Skeletal muscle satellite cell (primary cell): ENCODE measurements at regions not wholly inside any gene's neighbourhood (a gene's known extent, or its start where the extent isn't known, plus 50 kb on each side); places are given as distances from the start of the nearest gene placed in this dataset.

ENCODE experiments used
- H3K27me3 ChIP-seq: 2 replicates; pipeline ENCODE4 v1.7.0; 2013; ENCODE audit warnings: low read length; ENCODE audit not compliant: control insufficient read depth, insufficient read depth
- H3K36me3 ChIP-seq: 2 replicates; pipeline ENCODE4 v1.7.0; 2013; ENCODE audit warnings: mild to moderate bottlenecking, control low read depth, low read length; ENCODE audit not compliant: insufficient read depth
- H3K4me1 ChIP-seq: 2 replicates; pipeline ENCODE4 v1.7.0; 2013; ENCODE audit warnings: low read length; ENCODE audit not compliant: control insufficient read depth, insufficient read depth
- H3K4me2 ChIP-seq: 2 replicates; pipeline ENCODE4 v1.7.0; 2013; ENCODE audit warnings: mild to moderate bottlenecking, low read length
- H3K4me3 ChIP-seq: 2 replicates; pipeline ENCODE4 v1.7.0; 2013; ENCODE audit warnings: low read length
- H3K9ac ChIP-seq: 2 replicates; pipeline ENCODE4 v1.7.0; 2013; ENCODE audit warnings: mild to moderate bottlenecking, low read depth, low read length, moderate library complexity
- H3K9me3 ChIP-seq: replicated peaks from 2 replicates; pipeline ENCODE4 v1.7.0; 2013; ENCODE audit warnings: mild to moderate bottlenecking, control low read depth, low read length

GRCh38 chr13:78215458-78216108, 297.0 kb upstream of the EDNRB start:
- Histone ChIP-seq H3K27me3 (no peaks in the 10 kb centered on the region), H3K9me3 (no peaks in the 10 kb centered on the region), H3K4me2 (no peak overlapping the region), H3K4me1 (no peaks in the 10 kb centered on the region), H3K4me3 (no peak overlapping the region), H3K9ac (no peak overlapping the region), H3K36me3 (no peaks in the 10 kb centered on the region)

GRCh38 chr13:78201411-78201810, 282.8 kb upstream of the EDNRB start:
- no peaks in the 10 kb centered on the region for H3K9me3 ChIP-seq

GRCh38 chr13:78198821-78199220, 280.2 kb upstream of the EDNRB start:
- Histone ChIP-seq H3K9ac (no peak overlapping the region), H3K4me2 (no peak overlapping the region), H3K9me3 (no peaks in the 10 kb centered on the region)

More at GRCh38 chr13:78201411-78201810, 282.8 kb upstream of the EDNRB start:
- H3K4me2 ChIP-seq = no peak overlapping the region
- no peak overlapping the region for H3K4me3 ChIP-seq
- no peaks in the 10 kb centered on the region for H3K36me3 ChIP-seq
- H3K9ac ChIP-seq = no peak overlapping the region
- peaks cover 7% of the 10 kb centered on the region for H3K4me1 ChIP-seq
- no peaks in the 10 kb centered on the region for H3K27me3 ChIP-seq

GRCh38 chr13:78198419-78198818, 279.8 kb upstream of the EDNRB start:
- Histone ChIP-seq H3K4me1 (peaks cover 34% of the 10 kb centered on the region), H3K4me2 (no peak overlapping the region), H3K36me3 (no peaks in the 10 kb centered on the region)

More at GRCh38 chr13:78198821-78199220, 280.2 kb upstream of the EDNRB start:
- Histone ChIP-seq H3K4me1 (peaks cover 30% of the 10 kb centered on the region), H3K4me3 (no peak overlapping the region), H3K27me3 (no peaks in the 10 kb centered on the region), H3K36me3 (no peaks in the 10 kb centered on the region)

GRCh38 chr13:78197231-78197630, 278.6 kb upstream of the EDNRB start:
- Histone ChIP-seq H3K9ac (no peak overlapping the region), H3K9me3 (no peaks in the 10 kb centered on the region), H3K4me3 (no peak overlapping the region), H3K4me1 (peaks cover 46% of the 10 kb centered on the region), H3K4me2 (no peak overlapping the region), H3K27me3 (no peaks in the 10 kb centered on the region), H3K36me3 (no peaks in the 10 kb centered on the region)

More at GRCh38 chr13:78198419-78198818, 279.8 kb upstream of the EDNRB start:
- Histone ChIP-seq H3K27me3 (no peaks in the 10 kb centered on the region), H3K9ac (no peak overlapping the region), H3K4me3 (no peak overlapping the region), H3K9me3 (no peaks in the 10 kb centered on the region)

GRCh38 chr13:78194904-78195639, 276.4 kb upstream of the EDNRB start:
- Histone ChIP-seq H3K4me1 (peaks cover 47% of the 10 kb centered on the region), H3K4me2 (peak overlapping the region; percentile 11), H3K9me3 (no peaks in the 10 kb centered on the region), H3K36me3 (no peaks in the 10 kb centered on the region), H3K4me3 (no peak overlapping the region), H3K9ac (no peak overlapping the region), H3K27me3 (no peaks in the 10 kb centered on the region)

- Histone ChIP-seq H3K4me1 (peaks cover 44% of the 10 kb centered on the region), H3K4me3 (no peak overlapping the region), H3K4me2 (no peak overlapping the region), H3K36me3 (no peaks in the 10 kb centered on the region), H3K27me3 (no peaks in the 10 kb centered on the region), H3K9ac (no peak overlapping the region), H3K9me3 (no peaks in the 10 kb centered on the region)
Observed at GRCh38 chr13:78193846-78194245, 275.2 kb upstream of the EDNRB start.

GRCh38 chr13:78192716-78193115, 274.1 kb upstream of the EDNRB start:
- Histone ChIP-seq H3K4me3 (no peak overlapping the region), H3K27me3 (no peaks in the 10 kb centered on the region), H3K9me3 (no peaks in the 10 kb centered on the region), H3K4me2 (no peak overlapping the region), H3K36me3 (no peaks in the 10 kb centered on the region), H3K9ac (no peak overlapping the region), H3K4me1 (peaks cover 43% of the 10 kb centered on the region)

GRCh38 chr13:78190296-78190695, 271.7 kb upstream of the EDNRB start:
- H3K9me3 ChIP-seq = no peaks in the 10 kb centered on the region
- H3K9ac ChIP-seq = no peak overlapping the region
- H3K4me2 ChIP-seq = no peak overlapping the region
- H3K36me3 ChIP-seq = no peaks in the 10 kb centered on the region
- H3K27me3 ChIP-seq = no peaks in the 10 kb centered on the region
- no peak overlapping the region for H3K4me3 ChIP-seq
- H3K4me1 ChIP-seq = peaks cover 32% of the 10 kb centered on the region

GRCh38 chr13:78187781-78188180, 269.1 kb upstream of the EDNRB start:
- no peaks in the 10 kb centered on the region for H3K27me3 ChIP-seq
- H3K9ac ChIP-seq = no peak overlapping the region
- H3K4me1 ChIP-seq = peaks cover 22% of the 10 kb centered on the region
- no peak overlapping the region for H3K4me2 ChIP-seq
- H3K9me3 ChIP-seq = no peaks in the 10 kb centered on the region
- H3K36me3 ChIP-seq = no peaks in the 10 kb centered on the region
- no peak overlapping the region for H3K4me3 ChIP-seq

GRCh38 chr13:78185700-78186099, 267.1 kb upstream of the EDNRB start:
- Histone ChIP-seq H3K9ac (no peak overlapping the region), H3K4me3 (no peak overlapping the region), H3K27me3 (no peaks in the 10 kb centered on the region), H3K4me1 (peaks cover 34% of the 10 kb centered on the region), H3K9me3 (no peaks in the 10 kb centered on the region), H3K4me2 (no peak overlapping the region), H3K36me3 (no peaks in the 10 kb centered on the region)

- H3K4me1 ChIP-seq = peaks cover 38% of the 10 kb centered on the region
- peak overlapping the region; percentile 21 for H3K4me3 ChIP-seq
- no peaks in the 10 kb centered on the region for H3K36me3 ChIP-seq
- no peaks in the 10 kb centered on the region for H3K27me3 ChIP-seq
- H3K9ac ChIP-seq = peak overlapping the region; percentile 61
- H3K9me3 ChIP-seq = no peaks in the 10 kb centered on the region
- peak overlapping the region; percentile 67 for H3K4me2 ChIP-seq
Observed at GRCh38 chr13:78183732-78184131, 265.1 kb upstream of the EDNRB start.
